ENCODE measurements at regions not wholly inside any gene's neighbourhood (a gene's known extent, or its start where the extent isn't known, plus 50 kb on each side); places are given as distances from the start of the nearest gene placed in this dataset.
"Not testable (repeated sequence)": the region's sequence is repeated elsewhere in the genome, so short reads cannot be mapped to it uniquely, and the experiment has no call there.

DNA sequence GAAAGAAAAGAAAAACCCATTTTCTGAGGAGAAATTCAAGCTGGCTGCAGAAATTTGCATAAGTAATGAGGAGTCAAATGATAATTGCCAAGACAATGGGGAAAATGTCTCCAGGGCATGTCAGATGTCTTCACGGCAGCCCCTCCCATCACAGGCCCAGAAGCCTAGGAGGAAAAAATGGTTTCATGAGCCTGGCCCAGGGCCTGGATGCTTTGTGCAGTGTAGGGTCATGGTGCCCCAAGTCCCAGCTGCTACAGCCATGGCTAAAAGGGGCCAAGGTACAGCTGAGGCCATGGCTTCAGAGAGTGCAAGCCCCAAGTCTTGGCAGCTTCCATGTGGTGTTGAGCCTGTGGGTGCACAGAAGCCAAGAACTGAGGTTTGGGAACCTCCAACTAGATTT is 283.9 kb upstream of the PREP start:
- not testable (repeated sequence) for DNase-seq

DNA sequence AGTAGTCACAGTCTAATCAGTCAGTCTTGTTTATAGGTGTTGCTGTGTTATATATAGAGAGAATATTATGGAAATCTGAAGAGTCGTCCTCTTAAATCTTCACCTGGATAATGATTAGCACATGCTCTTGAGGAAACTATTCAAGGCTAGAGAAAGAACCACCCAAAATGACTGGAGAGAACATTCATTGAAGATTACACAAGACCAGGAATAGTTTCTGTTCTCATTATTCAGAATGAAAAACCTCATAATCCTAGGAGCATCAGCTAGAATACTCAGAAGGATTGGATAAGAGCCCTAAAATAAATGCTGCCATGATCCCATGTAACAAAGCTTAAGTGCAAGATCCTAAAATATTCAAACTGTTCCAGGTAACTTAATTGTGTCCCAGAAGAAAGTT is 278.2 kb upstream of the PREP start:
- no peak for DNase-seq

DNA sequence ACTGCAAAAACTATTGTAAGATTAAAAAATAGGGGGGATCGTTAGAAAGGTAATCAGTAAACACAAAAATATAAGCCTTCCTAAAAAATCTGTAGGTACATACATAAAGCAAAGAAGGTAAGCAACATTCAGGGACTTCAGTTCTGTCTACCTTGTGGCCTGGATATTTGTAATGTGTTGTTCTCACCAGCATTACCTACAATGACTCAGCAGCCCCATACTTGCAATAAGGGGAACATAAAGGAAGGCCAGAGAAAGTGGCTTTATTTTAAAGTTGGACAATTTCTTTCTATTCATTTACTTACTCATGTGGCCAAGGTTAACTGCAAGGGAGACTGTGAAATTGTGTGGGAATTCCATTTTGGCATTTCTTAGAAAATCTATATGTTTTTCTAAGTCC is 277.2 kb upstream of the PREP start:
- no peak for DNase-seq

DNA sequence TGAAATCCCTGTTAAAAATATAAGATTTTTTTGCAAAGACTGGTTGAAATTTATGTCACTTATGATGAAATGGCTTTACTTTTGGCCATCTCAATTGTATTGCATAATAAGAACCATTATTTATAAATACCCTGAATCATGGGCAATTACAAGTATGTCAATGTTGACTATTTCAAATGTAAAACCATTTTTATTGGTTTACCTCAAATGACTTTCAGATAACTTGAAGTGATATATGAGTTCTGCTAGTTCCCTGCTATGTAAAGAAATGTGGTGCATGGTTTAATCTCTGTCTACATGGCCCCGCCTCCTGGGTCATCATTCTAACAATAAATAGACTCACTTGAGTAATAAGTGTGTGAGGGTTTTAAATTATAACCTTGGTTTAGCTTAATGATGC is 275.6 kb upstream of the PREP start:
- no peak for DNase-seq

DNA sequence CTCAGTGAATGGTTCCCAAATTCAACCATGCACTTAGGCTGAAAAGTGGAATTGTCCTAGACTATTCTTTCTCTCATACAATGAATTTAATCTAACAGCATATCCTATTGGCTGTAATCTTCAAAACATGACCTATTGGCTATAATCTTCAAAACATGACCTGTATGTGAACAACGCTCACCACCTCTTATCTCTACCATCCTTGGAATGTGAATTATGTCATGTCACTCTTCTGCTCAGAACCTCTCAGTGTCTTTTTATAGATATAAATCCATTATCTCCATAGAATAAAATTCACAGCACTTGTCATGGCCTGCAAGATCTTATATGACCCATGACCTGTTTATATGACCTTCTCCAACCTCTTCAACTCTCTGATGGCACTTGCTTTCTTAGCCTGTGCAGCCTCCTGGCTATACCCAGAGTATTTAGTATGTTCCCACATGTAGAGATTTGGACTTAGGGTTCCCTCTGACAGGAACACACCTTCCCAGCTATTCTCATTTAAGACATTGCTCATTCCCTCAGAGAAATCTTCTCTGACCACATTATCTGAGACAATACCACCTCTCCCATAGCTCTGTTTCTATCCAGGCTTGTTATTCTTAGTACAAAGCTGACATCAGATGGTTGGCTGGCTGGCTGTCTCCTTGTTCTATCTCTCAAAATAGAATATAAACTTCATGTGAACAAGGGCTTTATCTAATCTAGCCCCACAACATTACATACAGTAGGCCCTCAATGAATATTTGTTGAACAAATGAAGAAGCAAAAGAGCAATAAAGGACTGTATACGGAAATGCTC is 275.0 kb upstream of the PREP start:
- no peak for DNase-seq

DNA sequence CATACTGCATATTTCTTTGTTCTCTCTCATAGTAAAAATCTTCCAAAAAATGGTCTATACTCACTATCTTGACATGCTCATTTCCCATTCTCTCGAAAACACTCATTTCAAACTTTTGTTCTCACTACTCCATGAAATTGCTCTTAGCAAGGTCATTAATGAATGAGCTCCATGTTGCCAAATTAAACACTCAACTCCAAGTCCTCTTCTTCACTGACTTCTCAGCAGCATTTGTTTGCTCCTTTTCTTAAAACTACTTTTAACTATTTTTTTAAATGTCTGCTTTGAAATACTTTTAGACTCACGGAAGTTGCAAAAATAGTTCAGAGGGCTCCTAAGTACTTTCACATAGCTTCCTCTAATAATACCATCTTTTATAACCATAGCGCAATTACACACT is 274.0 kb upstream of the PREP start:
- no peak for DNase-seq

DNA sequence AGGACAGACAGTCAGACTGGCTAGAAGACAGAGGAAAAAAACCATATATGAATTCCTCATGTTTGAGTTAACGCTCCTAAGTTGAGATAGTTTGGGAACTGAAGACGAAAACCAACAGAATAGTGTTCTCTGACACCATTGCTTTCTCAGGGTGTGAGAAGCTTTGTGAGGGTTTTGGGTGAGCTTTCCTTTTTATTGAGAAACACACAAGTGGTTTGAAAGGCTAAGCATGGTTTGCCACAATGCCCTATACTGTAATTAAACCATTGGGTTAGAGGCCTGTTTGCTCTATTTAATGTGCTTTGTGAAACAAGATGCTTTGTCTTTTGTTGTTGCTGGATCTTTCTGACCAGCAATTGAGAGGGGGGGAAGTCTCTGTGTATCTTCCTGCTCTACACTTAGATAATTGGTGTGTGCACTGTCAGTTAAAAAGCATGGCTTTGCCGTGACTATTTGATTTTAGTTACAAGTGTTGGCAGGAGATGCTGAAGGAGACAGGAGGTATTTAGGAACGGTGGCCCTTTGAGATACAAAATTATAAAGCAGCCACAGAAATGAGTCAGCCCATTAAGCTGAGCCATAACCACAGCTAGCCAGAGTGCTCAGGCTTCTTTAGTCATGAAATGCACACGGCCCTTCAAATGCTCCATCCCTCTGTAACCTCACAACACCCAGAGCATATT is 273.0 kb upstream of the PREP start:
- peak; percentile 35 for DNase-seq

DNA sequence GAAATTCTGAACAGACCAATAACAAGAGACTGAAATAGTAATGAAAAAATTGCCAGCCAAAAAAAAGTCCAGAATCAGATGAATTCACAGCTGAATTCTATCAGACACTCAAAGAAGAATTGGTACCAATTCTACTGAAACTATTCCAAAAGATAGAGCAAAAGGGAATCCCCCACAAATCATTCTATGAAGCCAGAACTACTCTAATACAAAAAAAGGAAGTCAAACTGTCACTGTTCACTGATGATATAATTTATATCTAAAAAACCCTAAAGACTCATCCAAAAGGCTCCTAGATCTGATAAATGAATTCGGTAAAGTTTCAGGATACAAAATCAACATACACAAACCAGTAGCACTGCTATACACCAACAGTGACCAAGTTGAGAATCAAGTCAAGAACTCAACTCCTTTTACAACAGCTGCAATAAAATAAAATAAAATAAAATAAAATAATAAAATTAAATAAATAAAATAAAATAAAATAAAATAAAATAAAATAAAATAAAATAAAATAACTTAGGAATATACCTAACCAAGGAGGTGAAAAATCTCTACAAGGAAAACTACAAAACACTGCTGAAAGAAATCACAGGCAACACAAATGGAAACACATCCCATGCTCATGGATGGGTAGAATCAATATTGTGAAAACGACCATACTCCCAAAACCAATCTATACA is 270.1 kb upstream of the PREP start:
- not testable (repeated sequence) for DNase-seq

DNA sequence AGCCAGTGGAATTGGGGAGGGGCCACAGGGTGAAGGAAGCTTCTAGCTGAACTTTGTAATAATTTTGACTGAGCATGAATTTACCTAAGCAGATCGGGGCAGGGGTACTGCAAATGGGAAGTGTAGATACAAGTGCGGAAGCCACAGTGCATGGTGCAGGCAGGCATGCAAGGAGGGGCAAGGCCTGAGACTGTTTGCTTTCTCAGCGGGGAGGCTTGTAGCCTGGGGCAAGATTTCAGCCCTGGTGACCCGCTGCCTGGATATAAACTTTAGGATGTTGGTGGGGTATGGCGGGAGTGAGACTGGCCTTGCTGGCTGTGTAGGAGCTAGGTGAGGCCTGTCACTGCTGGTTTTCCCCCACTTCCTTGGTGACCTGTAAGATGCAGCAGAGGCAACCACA is 266.4 kb upstream of the PREP start:
- no peak for DNase-seq

DNA sequence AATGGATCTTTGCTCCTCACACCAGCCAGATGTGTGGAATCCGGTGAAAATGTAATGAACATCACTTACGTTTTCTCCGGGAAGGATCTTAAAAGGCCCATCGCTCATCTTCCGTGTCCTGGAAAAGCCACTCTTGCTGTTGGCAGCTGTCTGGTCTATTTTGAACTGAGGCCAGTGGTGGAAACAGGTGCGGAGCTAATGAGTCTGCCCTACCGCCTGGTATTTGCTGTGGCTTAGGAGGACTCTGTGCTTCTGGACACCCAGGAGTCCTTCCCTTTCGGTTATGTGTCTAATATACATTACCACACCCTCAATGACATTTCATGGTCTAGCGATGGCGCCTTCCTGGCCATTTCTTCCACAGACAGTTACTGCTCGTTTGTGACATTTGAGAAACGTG is 264.2 kb upstream of the PREP start:
- no peak for DNase-seq

DNA sequence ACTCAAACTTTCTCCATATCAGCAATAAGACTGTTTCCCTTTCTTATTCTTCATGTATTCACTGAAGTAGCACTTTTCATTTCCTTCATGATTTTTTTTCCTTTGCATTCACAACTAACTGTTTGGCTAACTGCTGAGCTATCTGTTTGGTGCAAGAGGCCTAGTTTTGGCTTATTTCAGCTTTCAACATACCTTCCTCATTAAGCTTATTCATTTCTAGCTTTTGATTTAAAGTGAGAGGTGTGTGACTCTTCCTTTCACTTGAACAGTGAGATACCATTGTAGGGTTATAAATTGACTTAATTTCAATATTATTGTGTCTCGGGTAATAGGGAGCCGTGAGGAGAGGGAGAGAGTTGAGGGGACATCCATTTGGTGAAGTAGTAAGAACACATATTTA is 262.0 kb upstream of the PREP start:
- no peak for DNase-seq

DNA sequence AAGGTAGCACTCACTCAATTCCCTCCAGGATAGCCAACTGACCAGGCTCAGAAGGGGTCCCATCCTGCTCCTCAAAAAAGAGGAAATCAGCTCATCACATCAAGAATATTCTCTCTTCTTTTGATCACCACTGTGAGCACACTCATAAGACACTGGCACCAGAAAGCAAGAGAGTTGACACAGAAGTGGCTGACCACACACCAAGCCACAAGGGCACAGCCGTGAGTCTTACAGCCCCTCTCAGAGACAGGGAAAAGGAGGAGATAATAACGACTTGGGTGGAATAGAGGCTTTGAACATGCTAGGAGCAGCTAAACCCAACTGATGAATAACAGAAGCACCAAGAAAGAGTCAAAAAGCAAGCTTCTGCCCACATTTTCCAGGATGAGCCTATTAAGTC is 249.1 kb upstream of the PREP start:
- no peak for DNase-seq

DNA sequence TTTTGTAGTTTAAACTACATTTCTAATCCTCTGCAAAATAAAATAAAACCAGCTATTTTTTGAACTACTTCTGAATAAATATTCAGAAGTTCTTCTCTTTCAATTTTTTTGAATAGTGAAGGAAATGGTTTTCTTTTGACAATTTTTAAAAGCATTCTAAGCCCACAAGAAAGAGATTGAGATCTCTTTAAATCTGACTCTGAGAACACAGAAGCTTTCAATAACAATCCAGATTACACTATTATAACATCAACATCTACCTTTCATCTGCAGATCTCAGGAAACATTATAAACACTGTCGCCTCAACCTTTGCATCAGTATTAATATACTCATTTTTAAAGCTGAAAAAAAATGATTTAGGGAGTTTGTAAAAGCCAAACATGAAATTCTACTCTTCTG is 247.5 kb upstream of the PREP start:
- DNase-seq, result no peak

DNA sequence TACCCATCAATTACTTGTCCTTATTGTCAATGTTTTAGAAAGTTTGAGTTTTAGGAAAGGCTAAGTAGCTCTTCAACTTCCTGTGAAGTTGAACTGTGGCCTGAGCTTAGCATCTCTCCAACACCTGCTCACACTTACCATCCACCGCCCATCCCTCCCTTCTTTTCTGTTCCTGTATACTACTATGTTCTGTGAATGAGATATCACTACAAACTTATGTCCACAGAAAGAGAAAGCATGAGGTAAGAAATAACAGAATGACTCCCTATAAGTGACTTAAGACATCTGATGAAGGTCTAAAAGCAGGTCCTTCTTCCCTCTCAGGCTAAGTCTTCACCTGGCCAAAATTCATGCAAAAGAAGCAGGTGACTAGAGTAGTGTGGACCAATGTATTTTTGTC is 246.3 kb upstream of the PREP start:
- DNase-seq, result no peak

DNA sequence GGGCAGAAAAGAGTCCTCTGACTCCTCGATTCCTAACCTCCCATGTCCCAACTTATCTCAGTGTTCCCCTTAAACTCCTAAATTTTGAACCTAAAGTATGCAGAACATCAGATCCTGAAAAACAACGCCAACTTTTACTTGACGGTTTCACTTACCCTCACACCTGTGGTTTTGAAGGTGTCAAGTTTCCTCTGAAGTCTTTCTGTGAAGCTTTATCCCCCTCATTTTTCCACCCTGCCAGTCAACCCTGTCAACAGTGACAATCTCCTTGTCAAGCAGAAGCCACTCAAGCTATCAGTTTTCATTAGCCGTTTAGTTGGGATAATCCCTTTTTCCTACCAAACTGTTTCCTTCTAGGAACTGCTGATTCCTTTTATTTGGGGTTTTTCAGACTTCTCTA is 245.4 kb upstream of the PREP start:
- no peak for DNase-seq

DNA sequence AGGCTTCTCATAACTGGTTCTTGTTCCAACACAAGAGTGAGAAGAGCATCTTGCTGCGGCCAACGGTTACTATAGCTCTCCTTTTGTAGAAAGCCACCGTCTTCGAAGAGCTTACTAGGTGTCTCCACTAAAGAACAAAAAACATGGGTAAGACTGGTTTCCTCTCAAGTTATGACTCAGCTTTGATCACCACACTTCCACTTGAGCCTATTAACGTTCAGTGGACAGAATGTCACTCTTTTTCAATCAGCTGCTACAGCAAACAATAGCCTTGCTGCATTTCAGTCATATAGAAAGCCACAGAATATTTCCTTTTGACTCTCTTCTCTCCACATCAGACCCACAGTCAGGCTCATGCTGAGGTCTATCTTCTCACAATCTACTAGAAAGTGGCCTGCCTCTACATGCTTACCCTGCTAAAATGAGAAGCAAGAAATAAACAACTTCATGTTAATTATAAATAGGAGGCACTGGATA is 243.5 kb upstream of the PREP start:
- DNase-seq, result no peak

DNA sequence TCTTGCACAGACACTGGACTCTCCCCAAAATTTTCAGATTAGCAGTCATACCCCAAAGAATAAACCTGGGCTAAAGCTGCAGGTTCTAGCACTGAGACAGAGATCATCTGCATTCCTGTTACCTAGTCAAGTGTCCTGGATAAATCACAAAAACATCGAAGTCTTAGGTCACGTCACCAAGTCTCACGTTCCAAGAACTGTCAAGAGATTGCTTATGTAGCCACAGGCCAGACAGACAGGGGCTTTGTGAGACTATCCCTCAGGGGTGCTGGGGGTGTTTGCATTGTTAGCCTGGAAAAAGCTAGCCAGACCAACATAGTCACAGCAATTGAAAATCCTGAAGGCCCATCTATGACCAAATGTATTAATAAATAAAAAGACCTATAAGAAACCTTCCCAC is 243.1 kb upstream of the PREP start:
- no peak for DNase-seq

DNA sequence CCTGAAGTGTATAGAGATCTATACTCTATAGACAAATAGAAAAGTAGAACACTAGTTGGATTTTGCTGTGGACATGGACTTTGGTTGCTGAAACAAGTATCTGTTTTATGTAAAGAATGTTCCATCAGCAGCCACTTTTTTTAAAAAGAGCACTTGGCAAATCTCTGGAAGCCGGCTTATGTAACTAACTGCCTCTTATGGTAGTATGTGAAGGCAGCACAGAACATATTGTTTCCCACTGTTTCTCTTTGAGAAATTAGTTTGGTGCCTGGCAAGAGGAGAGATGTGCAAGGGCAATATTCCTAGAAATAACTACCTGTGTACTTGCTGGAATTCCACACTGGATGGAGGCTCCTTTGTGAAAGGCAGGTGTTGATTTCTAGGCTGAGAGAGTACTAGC is 242.3 kb upstream of the PREP start:
- no peak for DNase-seq

DNA sequence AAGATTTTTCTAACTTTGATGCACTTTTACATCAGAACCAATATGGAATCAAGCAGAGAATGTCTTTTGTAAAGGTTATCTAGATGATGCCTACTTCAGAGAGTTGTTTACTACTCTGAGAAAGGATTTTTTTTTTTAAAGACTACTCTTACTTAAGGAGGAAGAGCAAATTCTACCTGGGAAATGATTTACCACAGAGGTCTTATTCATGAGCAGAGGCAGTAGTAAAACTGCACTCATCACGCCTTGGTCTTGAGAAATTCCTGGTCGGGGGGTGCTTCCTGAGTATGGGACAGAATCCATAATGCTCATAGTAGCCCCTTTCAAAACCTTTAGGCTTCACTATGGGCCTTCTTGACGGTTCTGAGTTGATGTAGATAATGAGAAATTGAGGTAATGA is 241.8 kb upstream of the PREP start:
- no peak for DNase-seq

DNA sequence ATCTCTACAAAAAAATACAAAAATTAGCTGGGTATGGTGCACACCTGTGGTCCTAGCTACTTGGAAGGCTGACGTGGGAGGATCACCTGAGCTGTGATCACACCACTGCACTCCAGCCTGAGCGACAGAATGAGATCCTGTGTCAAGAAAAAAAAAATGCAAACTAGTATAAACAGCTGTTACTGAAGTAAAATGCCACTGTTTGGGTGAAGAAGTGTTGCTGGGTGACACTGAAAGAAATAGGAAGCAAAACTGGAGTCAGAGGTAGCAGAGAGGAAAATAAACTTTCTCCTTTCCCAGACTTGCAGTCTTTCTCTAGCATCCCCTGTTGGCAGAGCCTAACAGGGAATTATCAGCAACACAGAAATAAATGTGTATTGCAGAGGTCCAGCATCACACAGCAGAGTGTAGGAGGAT is 241.2 kb upstream of the PREP start:
- no peak for DNase-seq

DNA sequence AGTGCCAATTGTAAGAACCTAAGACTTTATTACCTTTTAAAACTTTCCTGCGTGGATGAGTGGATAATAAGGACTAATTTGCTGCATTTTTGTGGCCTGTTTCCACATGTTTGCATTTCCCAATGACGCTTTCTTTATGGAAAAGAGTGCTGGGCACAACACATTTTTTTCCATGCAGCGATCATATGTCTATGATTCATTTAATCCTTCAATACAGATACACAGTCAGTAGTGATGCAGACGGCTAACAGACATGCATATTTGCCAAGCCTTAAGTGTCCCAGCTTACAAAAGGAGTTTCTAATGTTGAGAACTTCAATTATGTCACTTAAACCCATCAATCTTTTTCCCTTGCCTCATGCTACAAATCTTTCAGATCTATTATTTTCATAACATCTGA is 239.8 kb upstream of the PREP start:
- peak; percentile 66 for DNase-seq

DNA sequence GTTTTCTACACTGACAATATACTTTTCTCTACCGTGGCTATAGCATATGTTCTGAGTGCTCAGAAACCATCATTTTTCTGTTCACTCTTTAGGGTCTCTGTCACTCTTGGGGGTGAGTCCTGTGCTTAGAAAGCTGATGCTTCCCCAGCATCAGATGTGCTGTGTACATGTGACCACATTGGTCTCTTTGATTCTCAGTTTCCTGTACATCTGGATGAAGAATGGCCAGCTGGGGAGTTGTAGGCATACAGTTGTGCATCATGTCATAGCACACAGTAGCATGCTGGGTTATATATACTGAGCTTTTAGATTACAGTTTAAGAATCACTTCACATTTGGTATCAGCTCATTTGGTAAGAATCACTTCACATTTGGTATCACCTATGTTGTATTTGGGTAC is 238.6 kb upstream of the PREP start:
- DNase-seq, result no peak

DNA sequence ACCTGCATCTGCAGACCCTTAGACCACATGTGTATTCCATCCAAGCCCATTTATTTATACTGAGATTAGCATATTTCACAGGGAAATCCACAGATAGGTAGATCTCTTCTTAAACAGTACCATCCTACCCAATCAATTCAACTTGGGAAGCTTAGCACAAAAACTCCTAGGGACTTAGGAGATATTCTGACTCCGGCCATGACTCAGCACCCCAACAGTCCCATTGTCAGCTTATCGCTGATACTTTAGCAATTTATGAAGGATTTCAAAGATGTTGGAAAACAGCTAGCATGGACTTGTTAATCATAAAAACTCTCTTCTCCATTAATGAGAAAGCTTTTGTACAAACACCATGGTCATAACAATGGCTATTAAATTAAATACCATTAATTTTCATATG is 236.2 kb upstream of the PREP start:
- DNase-seq, result no peak

DNA sequence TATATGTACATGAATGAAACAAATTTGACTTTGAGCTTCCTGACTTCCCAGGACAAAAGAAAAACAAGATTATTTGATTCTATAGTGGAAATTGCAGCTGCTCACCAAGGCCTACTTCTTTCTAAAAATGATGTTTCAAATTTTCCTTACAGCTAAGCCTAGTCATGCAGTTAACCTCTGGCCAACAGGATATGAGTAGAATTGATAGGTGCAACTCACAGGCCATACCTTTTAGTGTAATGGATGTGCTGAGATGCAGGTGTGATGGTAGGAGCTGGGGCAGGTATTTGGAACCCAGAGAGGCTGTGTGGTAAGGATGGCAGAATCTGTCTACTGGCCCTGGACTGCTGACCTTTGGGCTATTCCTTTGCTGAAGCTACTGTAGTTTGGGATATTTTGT is 230.9 kb upstream of the PREP start:
- no peak for DNase-seq

All from NCI-H1105 (cell line).